ENCODE measurements at regions not wholly inside any gene's neighbourhood (a gene's known extent, or its start where the extent isn't known, plus 50 kb on each side); places are given as distances from the start of the nearest gene placed in this dataset.

DNA sequence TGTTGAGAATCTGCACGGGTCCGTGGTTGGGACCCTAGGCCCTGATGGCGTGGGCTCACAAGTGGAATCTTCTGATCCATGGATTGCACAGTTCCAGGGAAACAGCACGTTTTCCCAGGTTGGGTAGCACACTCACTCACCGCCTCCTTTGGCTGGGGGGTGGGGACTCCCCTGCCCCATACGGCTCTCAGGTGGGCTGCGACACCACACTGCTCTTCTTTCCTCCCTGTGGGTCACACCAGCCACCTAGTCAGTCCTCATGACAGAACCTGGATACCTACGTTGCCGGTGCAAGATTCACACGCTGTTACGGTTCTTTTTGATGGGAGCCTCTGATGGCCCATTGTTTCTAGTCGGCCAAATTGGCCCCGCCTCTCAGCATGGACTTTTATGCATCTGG lies 312.0 kb downstream of the MMUT start:
- TF ChIP-seq, protein P1, sequence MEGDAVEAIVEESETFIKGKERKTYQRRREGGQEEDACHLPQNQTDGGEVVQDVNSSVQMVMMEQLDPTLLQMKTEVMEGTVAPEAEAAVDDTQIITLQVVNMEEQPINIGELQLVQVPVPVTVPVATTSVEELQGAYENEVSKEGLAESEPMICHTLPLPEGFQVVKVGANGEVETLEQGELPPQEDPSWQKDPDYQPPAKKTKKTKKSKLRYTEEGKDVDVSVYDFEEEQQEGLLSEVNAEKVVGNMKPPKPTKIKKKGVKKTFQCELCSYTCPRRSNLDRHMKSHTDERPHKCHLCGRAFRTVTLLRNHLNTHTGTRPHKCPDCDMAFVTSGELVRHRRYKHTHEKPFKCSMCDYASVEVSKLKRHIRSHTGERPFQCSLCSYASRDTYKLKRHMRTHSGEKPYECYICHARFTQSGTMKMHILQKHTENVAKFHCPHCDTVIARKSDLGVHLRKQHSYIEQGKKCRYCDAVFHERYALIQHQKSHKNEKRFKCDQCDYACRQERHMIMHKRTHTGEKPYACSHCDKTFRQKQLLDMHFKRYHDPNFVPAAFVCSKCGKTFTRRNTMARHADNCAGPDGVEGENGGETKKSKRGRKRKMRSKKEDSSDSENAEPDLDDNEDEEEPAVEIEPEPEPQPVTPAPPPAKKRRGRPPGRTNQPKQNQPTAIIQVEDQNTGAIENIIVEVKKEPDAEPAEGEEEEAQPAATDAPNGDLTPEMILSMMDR (IDR thresholded peaks at IDR 0.05; ENCODE audit: insufficient read depth, low read length, poor library complexity, severe bottlenecking): no peak
- no peak for TF ChIP-seq EZH2phosphoT487 (conservative IDR thresholded peaks at IDR 0.05; ENCODE audit: low read length)
